ENCODE measurements at regions not wholly inside any gene's neighbourhood (a gene's known extent, or its start where the extent isn't known, plus 50 kb on each side); places are given as distances from the start of the nearest gene placed in this dataset.

DNA sequence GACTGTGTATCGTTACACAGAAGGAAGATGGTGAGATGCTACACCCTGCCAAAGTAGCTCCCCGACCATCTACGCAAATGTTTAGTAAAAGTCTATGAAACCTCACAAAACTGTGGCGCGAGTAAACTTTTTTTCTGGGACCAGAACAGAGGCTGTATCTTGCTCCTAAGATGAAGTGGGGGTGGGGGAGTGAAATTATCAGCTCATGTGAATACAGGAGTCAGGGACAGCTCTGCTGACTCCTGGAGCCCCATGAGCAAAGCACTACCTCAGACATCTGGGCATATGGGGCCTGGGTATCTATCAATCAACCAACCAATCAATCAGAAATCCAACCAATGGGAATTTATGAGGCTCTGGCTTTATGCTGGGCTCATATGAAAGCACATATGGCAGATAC is 138.6 kb upstream of the RANBP3L start:
- Mint-ChIP-seq H3K27me3 (ENCODE audit: insufficient read depth, unreplicated experiment) (no peaks in the 10 kb centered on the region), H3K9me3 (ENCODE audit: unreplicated experiment) (peaks cover 27% of the 10 kb centered on the region), H3K4me3 (ENCODE audit: unreplicated experiment) (no peak overlapping the region), H3K36me3 (ENCODE audit: insufficient read depth, unreplicated experiment) (peaks cover 14% of the 10 kb centered on the region), H3K27ac (ENCODE audit: unreplicated experiment) (peak overlapping the region; percentile 61), H3K4me1 (ENCODE audit: low read depth, unreplicated experiment) (peaks cover 50% of the 10 kb centered on the region)
- ChIA-PET POLR2A (no interaction called here), CTCF (interaction anchor here (0.9 kb wide), 1 partner anchor 22 kb away, joined by 3 read pairs; no protein-coding TSS in a partner anchor)
- intact Hi-C loops (cut with micrococcal nuclease; ENCODE audit: unreplicated experiment) = no loop called here
- Histone ChIP-seq H3K27me3 (replicated peaks; ENCODE audit: control insufficient read depth, insufficient read depth, low read length) (no peaks in the 10 kb centered on the region), H3K4me3 (ENCODE audit: low read depth, low read length) (no peak overlapping the region), H3K36me3 (ENCODE audit: control insufficient read depth, insufficient read depth, low read length) (no peaks in the 10 kb centered on the region), H3K4me1 (peaks cover 69% of the 10 kb centered on the region), H3K9me3 (no peaks in the 10 kb centered on the region; the same call in 1 of the 2 replicates)
- BruUV-seq (replicated peaks) = no TSS peak
- TF ChIP-seq CTCF (IDR thresholded peaks at IDR 0.05; ENCODE audit: insufficient read depth in 1 of 2, low read depth in 1 of 2, low read length in 1 of 2, severe bottlenecking in 1 of 2, unreplicated experiment in 1 of 2) = no peak
- DNase-seq = no peak

GRCh38 chr5:36441280-36441679 is 139.6 kb upstream of the RANBP3L start:
- Mint-ChIP-seq H3K9me3 (ENCODE audit: unreplicated experiment) (peaks cover 17% of the 10 kb centered on the region), H3K27ac (ENCODE audit: unreplicated experiment) (peak overlapping the region; percentile 75), H3K4me1 (ENCODE audit: low read depth, unreplicated experiment) (peaks cover 42% of the 10 kb centered on the region), H3K36me3 (ENCODE audit: insufficient read depth, unreplicated experiment) (peaks cover 14% of the 10 kb centered on the region), H3K4me3 (ENCODE audit: unreplicated experiment) (no peak overlapping the region), H3K27me3 (ENCODE audit: insufficient read depth, unreplicated experiment) (no peaks in the 10 kb centered on the region)
- ChIA-PET POLR2A (no interaction called here), CTCF (interaction anchor here (0.6 to 1.2 kb wide), 2 partner anchors 22 to 249 kb away, joined by 3 to 4 read pairs; no protein-coding TSS in a partner anchor)
- Histone ChIP-seq H3K4me3 (ENCODE audit: low read depth, low read length) (no peak overlapping the region), H3K27me3 (replicated peaks; ENCODE audit: control insufficient read depth, insufficient read depth, low read length) (no peaks in the 10 kb centered on the region), H3K36me3 (ENCODE audit: control insufficient read depth, insufficient read depth, low read length) (no peaks in the 10 kb centered on the region), H3K4me1 (peaks cover 62% of the 10 kb centered on the region), H3K9me3 (peaks cover 4% of the 10 kb centered on the region)
- no TSS peak for BruUV-seq (replicated peaks)
- DNase-seq = no peak
- intact Hi-C loops (cut with micrococcal nuclease; ENCODE audit: unreplicated experiment) = no loop called here
- no peak for TF ChIP-seq CTCF (IDR thresholded peaks at IDR 0.05; ENCODE audit: insufficient read depth in 1 of 2, low read depth in 1 of 2, low read length in 1 of 2, severe bottlenecking in 1 of 2, unreplicated experiment in 1 of 2)

DNA sequence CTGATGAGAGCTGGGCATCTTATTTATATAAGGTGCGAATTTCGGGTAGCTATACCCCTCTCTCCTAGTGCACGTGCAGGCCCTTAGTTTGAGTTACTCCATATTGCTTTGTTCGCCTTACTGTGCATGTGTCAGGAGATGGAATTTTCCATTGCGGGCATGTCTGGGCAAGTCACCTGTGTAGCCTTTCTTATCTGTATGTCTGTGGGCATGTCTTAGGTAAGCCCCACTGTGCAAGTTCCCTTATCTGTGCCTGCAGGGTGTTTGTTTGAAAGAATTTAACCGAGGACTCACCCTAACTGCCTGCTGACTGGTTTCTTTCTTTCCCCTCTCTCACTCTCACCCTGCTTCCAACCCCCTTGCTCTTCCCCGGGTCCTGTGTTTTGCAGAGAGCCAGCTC is 140.7 kb upstream of the RANBP3L start:
- POLR2A ChIA-PET = no interaction called here
- H3K4me1 Mint-ChIP-seq (ENCODE audit: low read depth, unreplicated experiment) = peaks cover 36% of the 10 kb centered on the region
- H3K4me3 Mint-ChIP-seq (ENCODE audit: unreplicated experiment) = peak overlapping the region; percentile 10

More for the DNA sequence above, 140.7 kb upstream of the RANBP3L start:
- peak; percentile 88 to 96 for DNase-seq
- Histone ChIP-seq H3K4me1 (peaks cover 52% of the 10 kb centered on the region), H3K9me3 (peaks cover 7% of the 10 kb centered on the region), H3K36me3 (ENCODE audit: control insufficient read depth, insufficient read depth, low read length) (no peaks in the 10 kb centered on the region), H3K27me3 (replicated peaks; ENCODE audit: control insufficient read depth, insufficient read depth, low read length) (no peaks in the 10 kb centered on the region), H3K4me3 (ENCODE audit: low read depth, low read length) (no peak overlapping the region)
- no peaks in the 10 kb centered on the region for H3K27me3 Mint-ChIP-seq (ENCODE audit: insufficient read depth, unreplicated experiment)
- BruUV-seq (replicated peaks) = no TSS peak
- TF ChIP-seq CTCF (IDR thresholded peaks at IDR 0.05; ENCODE audit: insufficient read depth in 1 of 2, low read depth in 1 of 2, low read length in 1 of 2, severe bottlenecking in 1 of 2, unreplicated experiment in 1 of 2) = no peak
- CTCF ChIA-PET = interaction anchor here (1.2 kb wide), 1 partner anchor 23 kb away, joined by 3 read pairs; no protein-coding TSS in a partner anchor
- peak overlapping the region; percentile 75 for H3K27ac Mint-ChIP-seq (ENCODE audit: unreplicated experiment)
- intact Hi-C loops (cut with micrococcal nuclease; ENCODE audit: unreplicated experiment) = loop anchor here (1.0 kb wide), 2 partner anchors 16 to 25 kb away; no protein-coding TSS in a partner anchor
- peaks cover 10% of the 10 kb centered on the region for H3K9me3 Mint-ChIP-seq (ENCODE audit: unreplicated experiment)
- H3K36me3 Mint-ChIP-seq (ENCODE audit: insufficient read depth, unreplicated experiment) = peaks cover 14% of the 10 kb centered on the region

All from Caco-2 (cell line).